GM12891 (cell line): ENCODE measurements at regions not wholly inside any gene's neighbourhood (a gene's known extent, or its start where the extent isn't known, plus 50 kb on each side); places are given as distances from the start of the nearest gene placed in this dataset.
"Not testable (repeated sequence)": the region's sequence is repeated elsewhere in the genome, so short reads cannot be mapped to it uniquely, and the experiment has no call there.

Source experiments
- DNase-seq: peaks from one replicate; pipeline ENCODE4 v3.0.0; 2011; ENCODE audit warnings: low spot score; ENCODE audit not compliant: insufficient read length
- FAIRE-seq: peaks from 2 replicates; lab custom pipeline; 2011; peaks lifted over from hg19 to GRCh38; lab: Jason Lieb, UNC
- PAX5 ChIP-seq: IDR thresholded peaks from 2 replicates; pipeline ENCODE4 v1.6.1; 2011; ENCODE audit warnings: low read length, moderate library complexity, mild to moderate bottlenecking; ENCODE audit not compliant: insufficient read depth, severe bottlenecking
- POLR2A ChIP-seq: IDR thresholded peaks from 2 replicates; pipeline ENCODE4 v1.6.1; 2011; ENCODE audit warnings: low read depth, low read length, control low read depth
- POLR2AphosphoS5 ChIP-seq: IDR thresholded peaks from 2 replicates; pipeline ENCODE4 v1.6.1; 2011; ENCODE audit warnings: low read depth, low read length, control low read depth
- POU2F2 ChIP-seq: IDR thresholded peaks from 2 replicates; pipeline ENCODE4 v1.6.1; 2011; ENCODE audit warnings: low read depth, mild to moderate bottlenecking, control low read depth, low read length, moderate library complexity
- SPI1 ChIP-seq: IDR thresholded peaks from 2 replicates; pipeline ENCODE4 v1.6.1; 2011; ENCODE audit warnings: low read depth, low read length, control low read depth
- TAF1 ChIP-seq: IDR thresholded peaks from 2 replicates; pipeline ENCODE4 v1.6.1; 2011; ENCODE audit warnings: low read depth, low read length, control low read depth

DNA sequence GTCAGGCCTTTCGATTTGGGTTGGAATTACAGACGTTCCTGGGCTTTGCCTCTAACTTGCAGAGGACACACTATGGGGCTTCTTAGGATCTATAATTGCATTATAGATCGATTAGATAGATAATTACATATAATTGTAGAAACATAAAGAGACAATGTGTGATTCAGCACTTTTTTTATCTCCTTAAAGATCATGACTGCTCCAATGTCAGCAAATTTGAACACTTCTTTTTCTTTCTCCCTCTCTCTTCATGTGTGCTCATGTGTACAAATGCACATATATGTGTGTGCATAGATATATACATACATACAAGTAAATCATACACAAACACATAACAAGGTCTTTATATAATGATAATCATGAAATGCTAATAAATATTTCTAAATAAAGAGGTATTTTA lies 1261.2 kb upstream of the SLC39A10 start:
- DNase-seq: no peak
- no peak for FAIRE-seq
- no peak for TF ChIP-seq POLR2AphosphoS5
- no peak for TF ChIP-seq POLR2A
- no peak for TF ChIP-seq SPI1
- TF ChIP-seq TAF1: no peak
- no peak for TF ChIP-seq POU2F2
- no peak for TF ChIP-seq PAX5

DNA sequence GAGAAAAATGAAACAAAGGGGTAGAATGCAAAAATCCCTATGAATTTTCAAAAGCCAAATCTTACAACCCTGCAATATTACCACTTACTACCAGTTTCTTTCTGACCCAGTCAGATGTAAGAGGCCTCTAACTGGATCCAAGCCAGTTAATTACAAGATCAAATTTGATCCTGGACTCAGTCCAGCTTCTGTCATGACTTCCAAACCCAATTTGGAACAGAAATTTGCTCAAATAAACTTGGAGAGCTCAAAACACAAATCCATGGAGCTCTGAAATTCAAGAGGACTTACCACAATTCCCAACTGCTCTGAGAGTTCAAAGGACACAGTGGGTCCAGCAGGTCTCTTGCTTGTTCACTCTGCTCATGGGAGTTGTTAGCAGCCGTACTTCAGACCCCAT lies 1271.7 kb upstream of the SLC39A10 start:
- DNase-seq (no peak), FAIRE-seq (no peak)
- TF ChIP-seq POLR2AphosphoS5 (no peak), PAX5 (no peak), POLR2A (no peak), SPI1 (no peak), POU2F2 (no peak), TAF1 (no peak)

GRCh38 chr2:194383401-194383800 lies 1273.6 kb upstream of the SLC39A10 start:
- no peak for TF ChIP-seq PAX5
- TF ChIP-seq TAF1: no peak
- TF ChIP-seq POU2F2: no peak
- no peak for TF ChIP-seq POLR2A
- TF ChIP-seq POLR2AphosphoS5: no peak
- TF ChIP-seq SPI1: no peak
- FAIRE-seq (no peak), DNase-seq (no peak)

DNA sequence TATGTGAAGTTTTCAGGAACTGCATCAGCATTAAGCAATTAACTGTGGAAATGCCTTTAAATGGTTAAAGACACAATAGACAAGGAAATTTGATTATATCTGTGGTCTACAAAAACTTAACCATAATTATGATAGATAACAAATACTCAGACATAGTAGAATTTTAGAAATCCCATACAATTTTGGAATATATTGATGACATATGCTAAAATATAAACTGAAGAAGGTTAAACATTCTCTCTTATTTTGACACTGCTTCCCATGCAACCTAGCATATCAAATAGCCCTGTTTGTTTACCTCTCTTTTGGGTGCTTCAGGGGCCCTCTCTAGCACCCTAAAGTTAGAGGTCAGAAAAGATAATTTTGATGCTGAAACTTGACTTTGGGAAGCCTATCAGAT lies 1274.8 kb upstream of the SLC39A10 start:
- DNase-seq (no peak), FAIRE-seq (no peak)
- no peak for TF ChIP-seq POLR2AphosphoS5
- TF ChIP-seq POLR2A: no peak
- no peak for TF ChIP-seq SPI1
- no peak for TF ChIP-seq POU2F2
- TF ChIP-seq TAF1: no peak
- TF ChIP-seq PAX5: no peak

GRCh38 chr2:194380011-194380410 lies 1277.0 kb upstream of the SLC39A10 start:
- no peak for FAIRE-seq
- DNase-seq: no peak
- TF ChIP-seq PAX5 (no peak), TAF1 (no peak), SPI1 (no peak), POLR2AphosphoS5 (no peak), POLR2A (no peak), POU2F2 (no peak)

- DNase-seq: not testable (repeated sequence)
Measured at GRCh38 chr2:194367390-194367789, 1289.6 kb upstream of the SLC39A10 start.

DNA sequence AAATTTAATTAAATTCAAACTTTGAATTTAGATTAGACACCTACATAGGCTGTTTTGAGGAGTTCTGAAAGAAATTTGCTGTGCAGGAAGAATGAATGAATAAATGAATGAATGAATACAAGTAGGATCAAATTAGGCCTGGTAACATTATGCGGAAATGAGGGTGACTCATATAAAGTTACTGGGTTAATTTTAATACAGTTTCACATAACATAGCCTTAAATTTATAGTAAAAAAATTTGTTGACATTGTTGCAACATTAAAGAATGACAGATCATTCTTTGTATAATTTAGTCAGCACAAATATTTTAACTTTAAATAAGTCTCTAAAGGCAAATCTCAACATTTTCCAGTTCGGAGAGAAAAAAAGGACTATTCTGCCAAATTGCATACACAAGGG lies 1293.1 kb upstream of the SLC39A10 start:
- TF ChIP-seq POLR2A: no peak
- TF ChIP-seq SPI1: no peak
- TF ChIP-seq PAX5: no peak
- no peak for TF ChIP-seq POLR2AphosphoS5
- TF ChIP-seq TAF1: no peak
- TF ChIP-seq POU2F2: no peak
- FAIRE-seq: no peak
- DNase-seq: no peak

More at GRCh38 chr2:194367390-194367789, 1289.6 kb upstream of the SLC39A10 start:
- FAIRE-seq: not testable (repeated sequence)

- no peak for FAIRE-seq
- DNase-seq: no peak
- TF ChIP-seq POLR2A: no peak
- no peak for TF ChIP-seq SPI1
- TF ChIP-seq TAF1: no peak
- TF ChIP-seq POLR2AphosphoS5: no peak
- no peak for TF ChIP-seq PAX5
- TF ChIP-seq POU2F2: no peak
Measured at GRCh38 chr2:194363295-194363694, 1293.7 kb upstream of the SLC39A10 start.

DNA sequence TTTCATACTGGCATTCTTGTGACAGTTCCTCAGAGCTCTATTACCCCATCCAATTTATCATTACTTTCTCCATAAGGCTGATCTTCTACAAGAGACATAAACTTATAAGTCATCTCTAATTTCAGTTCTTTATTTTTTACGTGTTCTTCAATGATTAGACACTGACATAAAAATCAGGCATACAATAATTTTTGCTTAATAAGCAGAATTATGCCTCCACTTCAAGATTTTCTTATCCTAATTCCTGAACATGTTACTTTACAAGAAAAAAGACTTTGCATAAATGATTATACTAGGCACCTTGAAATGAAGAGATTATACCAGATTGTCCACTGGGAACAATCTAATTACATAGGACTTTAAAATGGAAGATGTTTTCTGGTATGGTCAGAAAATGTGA lies 1304.5 kb upstream of the SLC39A10 start:
- FAIRE-seq (no peak), DNase-seq (no peak)
- no peak for TF ChIP-seq TAF1
- no peak for TF ChIP-seq POLR2AphosphoS5
- TF ChIP-seq POLR2A: no peak
- TF ChIP-seq PAX5: no peak
- no peak for TF ChIP-seq SPI1
- TF ChIP-seq POU2F2: no peak

GRCh38 chr2:194346193-194346592 lies 1310.8 kb upstream of the SLC39A10 start:
- TF ChIP-seq POLR2A: no peak
- no peak for TF ChIP-seq TAF1
- no peak for TF ChIP-seq PAX5
- no peak for TF ChIP-seq SPI1
- no peak for TF ChIP-seq POU2F2
- no peak for TF ChIP-seq POLR2AphosphoS5
- DNase-seq (no peak), FAIRE-seq (no peak)

DNA sequence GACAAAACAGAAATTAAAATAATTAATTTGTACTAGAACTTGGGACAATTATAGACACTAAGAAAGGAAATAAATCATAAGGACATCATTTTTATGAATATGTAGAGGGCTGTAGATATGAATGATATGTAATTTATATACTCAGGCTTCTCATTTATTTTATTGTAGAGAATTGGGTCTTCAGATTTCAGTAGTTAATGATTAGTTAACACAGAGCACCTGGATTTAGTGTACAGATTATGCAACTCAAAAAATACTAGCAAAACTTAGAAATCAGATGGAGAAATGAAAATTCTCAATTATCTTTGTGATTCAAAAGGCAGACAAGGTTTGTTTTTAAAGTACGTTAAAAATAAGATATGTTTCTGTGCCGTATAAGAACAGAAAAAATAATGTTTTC lies 1311.7 kb upstream of the SLC39A10 start:
- FAIRE-seq (no peak), DNase-seq (no peak)
- TF ChIP-seq POLR2AphosphoS5 (no peak), POLR2A (no peak), TAF1 (no peak)

DNA sequence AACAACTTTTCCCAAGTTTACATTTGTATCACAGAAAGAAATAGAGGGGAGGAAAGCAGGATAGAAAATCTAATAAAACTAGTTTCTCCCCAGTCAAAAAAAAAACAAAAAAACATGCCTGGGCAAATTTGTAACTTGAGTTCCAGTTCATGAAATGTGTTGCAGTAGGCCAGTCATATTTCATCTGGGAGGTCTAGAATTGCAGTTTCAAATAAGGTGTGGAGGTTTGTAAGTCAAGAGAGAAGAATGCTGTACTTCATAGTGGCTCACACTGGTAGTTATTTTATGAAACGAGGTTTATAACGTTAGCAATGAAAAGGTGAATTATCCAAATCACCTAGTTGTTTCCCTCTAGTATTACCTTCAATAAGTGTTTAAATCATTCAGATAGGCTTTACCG lies 1313.9 kb upstream of the SLC39A10 start:
- FAIRE-seq (no peak), DNase-seq (no peak)
- TF ChIP-seq TAF1: no peak
- no peak for TF ChIP-seq POLR2A
- TF ChIP-seq SPI1: no peak
- TF ChIP-seq POLR2AphosphoS5: no peak
- no peak for TF ChIP-seq POU2F2
- no peak for TF ChIP-seq PAX5
